ENCODE measurements at regions not wholly inside any gene's neighbourhood (a gene's known extent, or its start where the extent isn't known, plus 50 kb on each side); places are given as distances from the start of the nearest gene placed in this dataset.

DNA sequence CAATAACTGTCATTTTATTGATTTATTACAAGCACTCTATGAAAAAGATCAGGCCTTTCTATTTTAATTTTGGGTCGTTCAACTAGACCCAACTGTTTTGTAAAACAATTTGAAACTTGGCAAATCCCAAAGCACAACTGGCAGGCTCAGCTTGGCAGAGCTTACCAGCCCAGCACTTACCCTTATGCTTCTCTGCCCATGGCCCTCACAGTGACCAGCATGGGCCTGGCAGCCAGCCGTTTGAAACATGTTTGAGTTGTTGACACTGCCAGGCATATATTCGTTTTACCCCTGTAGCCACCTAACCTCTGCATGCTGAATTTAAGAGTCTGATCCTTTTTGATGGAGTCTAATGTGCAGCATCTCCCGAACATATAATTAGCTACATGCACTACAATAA is 796.7 kb upstream of the ADGRL2 start:
- no peak for TF ChIP-seq CTCF (IDR thresholded peaks at IDR 0.05)
- no peak for TF ChIP-seq ZFX (IDR thresholded peaks at IDR 0.05; ENCODE audit: borderline replicate concordance)
- H3K27ac ChIP-seq, result no peak overlapping the region

GRCh38 chr1:80994934-80995333 is 805.8 kb upstream of the ADGRL2 start:
- no peak overlapping the region for H3K27ac ChIP-seq

GRCh38 chr1:80994038-80994437 is 806.7 kb upstream of the ADGRL2 start:
- TF ChIP-seq CTCF (IDR thresholded peaks at IDR 0.05), result no peak
- no peak for TF ChIP-seq ZFX (IDR thresholded peaks at IDR 0.05; ENCODE audit: borderline replicate concordance)

More at GRCh38 chr1:80994934-80995333, 805.8 kb upstream of the ADGRL2 start:
- no peak for TF ChIP-seq ZFX (IDR thresholded peaks at IDR 0.05; ENCODE audit: borderline replicate concordance)
- TF ChIP-seq CTCF (IDR thresholded peaks at IDR 0.05), result no peak

DNA sequence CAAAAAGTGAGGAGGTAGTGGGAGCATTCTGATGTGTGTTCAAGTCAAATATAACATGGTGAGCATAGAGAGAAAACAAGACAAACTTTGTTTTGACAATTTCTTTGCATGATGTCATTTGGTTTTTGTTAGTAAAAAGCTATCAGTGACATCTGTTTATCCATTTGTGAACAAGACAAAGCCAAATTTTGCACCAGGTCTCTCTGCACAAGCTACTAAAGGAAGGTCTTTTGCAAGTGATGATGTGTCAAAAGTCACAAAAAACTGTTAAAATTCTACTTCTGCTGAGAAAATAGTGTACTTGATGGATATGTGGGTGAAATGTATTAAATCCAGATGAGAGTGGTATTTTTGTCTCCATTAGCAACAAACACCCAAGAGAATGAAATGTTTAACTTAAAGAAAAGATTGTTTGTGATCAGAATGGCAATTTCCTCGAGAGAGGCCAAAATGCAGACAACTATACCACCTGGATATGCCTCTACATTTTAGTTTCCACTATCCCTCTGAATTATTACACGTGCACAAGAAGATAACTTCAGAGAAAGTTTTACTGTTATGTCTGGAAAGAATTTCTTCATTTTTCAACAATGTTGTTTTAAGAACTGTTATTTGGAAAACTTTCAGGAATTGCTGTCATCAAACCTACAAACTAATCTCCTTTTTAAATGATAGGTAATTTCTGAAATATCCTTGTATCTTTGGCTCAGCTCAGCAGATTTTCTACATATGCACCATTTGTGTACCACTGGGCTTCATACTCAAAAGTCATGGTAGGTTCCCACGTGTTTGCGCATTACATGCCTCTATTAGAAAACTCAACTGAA is 807.4 kb upstream of the ADGRL2 start:
- TF ChIP-seq ZFX (IDR thresholded peaks at IDR 0.05; ENCODE audit: borderline replicate concordance), result no peak
- no peak for TF ChIP-seq CTCF (IDR thresholded peaks at IDR 0.05)
- H3K27ac ChIP-seq, result no peak overlapping the region

More at GRCh38 chr1:80994038-80994437, 806.7 kb upstream of the ADGRL2 start:
- no peak overlapping the region for H3K27ac ChIP-seq

DNA sequence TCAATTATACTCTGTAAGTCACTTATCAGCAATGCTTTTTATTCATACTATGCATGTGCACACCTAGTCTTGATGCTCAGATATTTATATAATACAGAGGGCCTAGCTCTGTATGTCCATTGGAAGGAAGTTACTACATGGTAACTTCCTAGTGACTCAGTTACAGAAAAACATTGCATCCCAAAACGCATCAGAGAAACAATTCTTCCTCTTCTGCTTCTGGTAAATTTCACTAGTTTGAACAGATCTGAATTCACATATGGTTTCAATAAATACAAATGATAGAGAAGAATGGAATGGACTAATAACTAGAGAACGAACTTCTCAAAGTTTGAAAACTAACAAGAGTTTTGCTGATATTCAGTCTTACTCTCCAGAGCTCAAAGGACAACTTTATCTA is 811.3 kb upstream of the ADGRL2 start:
- H3K27ac ChIP-seq, result no peak overlapping the region
- TF ChIP-seq CTCF (IDR thresholded peaks at IDR 0.05) (no peak), ZFX (IDR thresholded peaks at IDR 0.05; ENCODE audit: borderline replicate concordance) (no peak)

DNA sequence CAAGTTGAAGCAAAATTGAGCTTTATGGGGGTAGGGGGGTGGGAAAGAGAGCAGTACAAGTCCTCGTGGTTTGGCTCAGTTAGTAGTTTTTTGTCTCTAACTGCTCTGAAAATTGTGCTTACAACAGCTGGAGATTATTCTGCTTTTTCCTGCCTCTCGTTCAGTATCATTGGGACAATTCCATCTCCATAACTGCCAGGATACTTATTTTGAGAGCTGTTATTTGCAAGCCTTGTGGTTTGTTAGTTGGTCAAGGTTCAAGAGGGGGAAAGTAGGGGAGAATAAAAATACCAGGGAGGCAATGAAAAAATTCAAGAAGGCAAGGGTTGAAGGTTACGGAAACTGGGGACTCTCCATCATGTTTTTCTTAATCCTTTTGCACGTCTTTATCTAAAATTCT is 811.8 kb upstream of the ADGRL2 start:
- TF ChIP-seq CTCF (IDR thresholded peaks at IDR 0.05) (no peak), ZFX (IDR thresholded peaks at IDR 0.05; ENCODE audit: borderline replicate concordance) (no peak)
- H3K27ac ChIP-seq, result no peak overlapping the region

GRCh38 chr1:80987824-80988223 is 812.9 kb upstream of the ADGRL2 start:
- no peak overlapping the region for H3K27ac ChIP-seq
- TF ChIP-seq ZFX (IDR thresholded peaks at IDR 0.05; ENCODE audit: borderline replicate concordance) (no peak), CTCF (IDR thresholded peaks at IDR 0.05) (no peak)
